GM12891 (cell line): ENCODE measurements at regions not wholly inside any gene's neighbourhood (a gene's known extent, or its start where the extent isn't known, plus 50 kb on each side); places are given as distances from the start of the nearest gene placed in this dataset.

ENCODE experiments used
- POLR2A ChIP-seq: IDR thresholded peaks from 2 replicates; pipeline ENCODE4 v1.6.1; 2011; ENCODE audit warnings: low read depth, low read length, control low read depth
- POLR2AphosphoS5 ChIP-seq: IDR thresholded peaks from 2 replicates; pipeline ENCODE4 v1.6.1; 2011; ENCODE audit warnings: low read depth, low read length, control low read depth
- TAF1 ChIP-seq: IDR thresholded peaks from 2 replicates; pipeline ENCODE4 v1.6.1; 2011; ENCODE audit warnings: low read depth, low read length, control low read depth

DNA sequence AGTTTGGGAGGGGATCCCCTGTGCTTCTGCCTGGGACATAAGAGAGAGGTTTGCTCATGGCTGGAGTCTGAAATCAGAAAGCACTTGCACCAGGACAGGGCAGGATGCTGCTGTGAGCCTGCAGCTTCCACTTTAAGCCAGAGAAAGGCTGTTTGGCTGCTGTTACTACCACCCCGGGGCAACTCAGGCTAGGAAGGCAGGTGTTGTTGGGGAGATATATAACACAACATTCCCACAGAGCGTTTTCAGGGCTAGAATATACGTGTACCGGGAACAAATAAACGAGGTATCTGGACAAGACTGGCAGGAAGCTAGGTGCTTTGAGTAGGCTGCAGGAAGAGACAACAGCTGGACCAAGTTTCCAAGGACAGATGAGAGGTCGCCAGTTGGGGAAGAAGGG is 313.3 kb upstream of the CCL2 start:
- TF ChIP-seq POLR2A (no peak), POLR2AphosphoS5 (no peak), TAF1 (no peak)
